ENCODE measurements at regions not wholly inside any gene's neighbourhood (a gene's known extent, or its start where the extent isn't known, plus 50 kb on each side); places are given as distances from the start of the nearest gene placed in this dataset.

GRCh38 chr3:99287876-99288275 lies 350.5 kb upstream of the COL8A1 start:
- no peak for TF ChIP-seq POU2F2 (IDR thresholded peaks at IDR 0.05; ENCODE audit: low read depth, low read length)
- FAIRE-seq (no peak), DNase-seq (ENCODE audit: insufficient read length, low spot score) (no peak)

GRCh38 chr3:99286266-99286845 lies 352.0 kb upstream of the COL8A1 start:
- no peak for FAIRE-seq
- no peak for DNase-seq (ENCODE audit: insufficient read length, low spot score)
- TF ChIP-seq POU2F2 (IDR thresholded peaks at IDR 0.05; ENCODE audit: low read depth, low read length) (no peak), PAX5 (IDR thresholded peaks at IDR 0.05; ENCODE audit: insufficient read depth, low read length, severe bottlenecking) (no peak), SPI1 (IDR thresholded peaks at IDR 0.05; ENCODE audit: low read depth, low read length) (no peak), TAF1 (IDR thresholded peaks at IDR 0.05; ENCODE audit: low read depth, low read length) (no peak), POLR2A (IDR thresholded peaks at IDR 0.05; ENCODE audit: low read depth, low read length) (no peak)

GRCh38 chr3:99269606-99270351 lies 368.3 kb upstream of the DCBLD2 start:
- DNase-seq (ENCODE audit: insufficient read length, low spot score), result no peak
- TF ChIP-seq PAX5 (IDR thresholded peaks at IDR 0.05; ENCODE audit: insufficient read depth, low read length, severe bottlenecking) (no peak), POU2F2 (IDR thresholded peaks at IDR 0.05; ENCODE audit: low read depth, low read length) (no peak)
- no peak for FAIRE-seq

GRCh38 chr3:99256788-99257187 lies 355.3 kb upstream of the DCBLD2 start:
- no peak for FAIRE-seq
- no peak for TF ChIP-seq PAX5 (IDR thresholded peaks at IDR 0.05; ENCODE audit: insufficient read depth, low read length, severe bottlenecking)
- no peak for TF ChIP-seq POLR2AphosphoS5 (IDR thresholded peaks at IDR 0.05; ENCODE audit: low read depth, low read length)
- no peak for TF ChIP-seq TAF1 (IDR thresholded peaks at IDR 0.05; ENCODE audit: low read depth, low read length)
- TF ChIP-seq POLR2A (IDR thresholded peaks at IDR 0.05; ENCODE audit: low read depth, low read length), result no peak
- TF ChIP-seq SPI1 (IDR thresholded peaks at IDR 0.05; ENCODE audit: low read depth, low read length), result no peak
- TF ChIP-seq POU2F2 (IDR thresholded peaks at IDR 0.05; ENCODE audit: low read depth, low read length), result no peak
- no peak for DNase-seq (ENCODE audit: insufficient read length, low spot score)

GRCh38 chr3:99253963-99254355 lies 352.5 kb upstream of the DCBLD2 start:
- FAIRE-seq (no peak), DNase-seq (ENCODE audit: insufficient read length, low spot score) (no peak)
- TF ChIP-seq SPI1 (IDR thresholded peaks at IDR 0.05; ENCODE audit: low read depth, low read length), result no peak
- no peak for TF ChIP-seq POLR2AphosphoS5 (IDR thresholded peaks at IDR 0.05; ENCODE audit: low read depth, low read length)
- TF ChIP-seq POU2F2 (IDR thresholded peaks at IDR 0.05; ENCODE audit: low read depth, low read length), result no peak
- TF ChIP-seq PAX5 (IDR thresholded peaks at IDR 0.05; ENCODE audit: insufficient read depth, low read length, severe bottlenecking), result no peak
- no peak for TF ChIP-seq POLR2A (IDR thresholded peaks at IDR 0.05; ENCODE audit: low read depth, low read length)
- no peak for TF ChIP-seq TAF1 (IDR thresholded peaks at IDR 0.05; ENCODE audit: low read depth, low read length)

- TF ChIP-seq POU2F2 (IDR thresholded peaks at IDR 0.05; ENCODE audit: low read depth, low read length) (no peak), POLR2A (IDR thresholded peaks at IDR 0.05; ENCODE audit: low read depth, low read length) (no peak), TAF1 (IDR thresholded peaks at IDR 0.05; ENCODE audit: low read depth, low read length) (no peak), PAX5 (IDR thresholded peaks at IDR 0.05; ENCODE audit: insufficient read depth, low read length, severe bottlenecking) (no peak), POLR2AphosphoS5 (IDR thresholded peaks at IDR 0.05; ENCODE audit: low read depth, low read length) (no peak), SPI1 (IDR thresholded peaks at IDR 0.05; ENCODE audit: low read depth, low read length) (no peak)
- DNase-seq (ENCODE audit: insufficient read length, low spot score) (no peak), FAIRE-seq (no peak)
These were observed 349.4 kb upstream of the DCBLD2 start for GRCh38 chr3:99250821-99251355.

GRCh38 chr3:99250272-99250671 lies 348.8 kb upstream of the DCBLD2 start:
- no peak for TF ChIP-seq TAF1 (IDR thresholded peaks at IDR 0.05; ENCODE audit: low read depth, low read length)
- TF ChIP-seq SPI1 (IDR thresholded peaks at IDR 0.05; ENCODE audit: low read depth, low read length), result no peak
- no peak for TF ChIP-seq POLR2AphosphoS5 (IDR thresholded peaks at IDR 0.05; ENCODE audit: low read depth, low read length)
- TF ChIP-seq POLR2A (IDR thresholded peaks at IDR 0.05; ENCODE audit: low read depth, low read length), result no peak
- no peak for TF ChIP-seq POU2F2 (IDR thresholded peaks at IDR 0.05; ENCODE audit: low read depth, low read length)
- TF ChIP-seq PAX5 (IDR thresholded peaks at IDR 0.05; ENCODE audit: insufficient read depth, low read length, severe bottlenecking), result no peak
- DNase-seq (ENCODE audit: insufficient read length, low spot score), result no peak
- FAIRE-seq, result no peak

- TF ChIP-seq POLR2AphosphoS5 (IDR thresholded peaks at IDR 0.05; ENCODE audit: low read depth, low read length) (no peak), PAX5 (IDR thresholded peaks at IDR 0.05; ENCODE audit: insufficient read depth, low read length, severe bottlenecking) (no peak), SPI1 (IDR thresholded peaks at IDR 0.05; ENCODE audit: low read depth, low read length) (no peak), POU2F2 (IDR thresholded peaks at IDR 0.05; ENCODE audit: low read depth, low read length) (no peak), TAF1 (IDR thresholded peaks at IDR 0.05; ENCODE audit: low read depth, low read length) (no peak), POLR2A (IDR thresholded peaks at IDR 0.05; ENCODE audit: low read depth, low read length) (no peak)
- no peak for DNase-seq (ENCODE audit: insufficient read length, low spot score)
- no peak for FAIRE-seq
These were observed 348.1 kb upstream of the DCBLD2 start for GRCh38 chr3:99249627-99250026.

- TF ChIP-seq POU2F2 (IDR thresholded peaks at IDR 0.05; ENCODE audit: low read depth, low read length) (no peak), PAX5 (IDR thresholded peaks at IDR 0.05; ENCODE audit: insufficient read depth, low read length, severe bottlenecking) (no peak), TAF1 (IDR thresholded peaks at IDR 0.05; ENCODE audit: low read depth, low read length) (no peak), POLR2AphosphoS5 (IDR thresholded peaks at IDR 0.05; ENCODE audit: low read depth, low read length) (no peak), SPI1 (IDR thresholded peaks at IDR 0.05; ENCODE audit: low read depth, low read length) (no peak), POLR2A (IDR thresholded peaks at IDR 0.05; ENCODE audit: low read depth, low read length) (no peak)
- DNase-seq (ENCODE audit: insufficient read length, low spot score) (no peak), FAIRE-seq (no peak)
These were observed 347.4 kb upstream of the DCBLD2 start for GRCh38 chr3:99248913-99249312.

- TF ChIP-seq TAF1 (IDR thresholded peaks at IDR 0.05; ENCODE audit: low read depth, low read length) (no peak), POU2F2 (IDR thresholded peaks at IDR 0.05; ENCODE audit: low read depth, low read length) (no peak), POLR2A (IDR thresholded peaks at IDR 0.05; ENCODE audit: low read depth, low read length) (no peak), SPI1 (IDR thresholded peaks at IDR 0.05; ENCODE audit: low read depth, low read length) (no peak), PAX5 (IDR thresholded peaks at IDR 0.05; ENCODE audit: insufficient read depth, low read length, severe bottlenecking) (no peak), POLR2AphosphoS5 (IDR thresholded peaks at IDR 0.05; ENCODE audit: low read depth, low read length) (no peak)
- DNase-seq (ENCODE audit: insufficient read length, low spot score), result no peak
- FAIRE-seq, result no peak
These were observed 346.6 kb upstream of the DCBLD2 start for GRCh38 chr3:99248130-99248529.
